ENCODE measurements at regions not wholly inside any gene's neighbourhood (a gene's known extent, or its start where the extent isn't known, plus 50 kb on each side); places are given as distances from the start of the nearest gene placed in this dataset.
"Not testable (repeated sequence)": the region's sequence is repeated elsewhere in the genome, so short reads cannot be mapped to it uniquely, and the experiment has no call there.

DNA sequence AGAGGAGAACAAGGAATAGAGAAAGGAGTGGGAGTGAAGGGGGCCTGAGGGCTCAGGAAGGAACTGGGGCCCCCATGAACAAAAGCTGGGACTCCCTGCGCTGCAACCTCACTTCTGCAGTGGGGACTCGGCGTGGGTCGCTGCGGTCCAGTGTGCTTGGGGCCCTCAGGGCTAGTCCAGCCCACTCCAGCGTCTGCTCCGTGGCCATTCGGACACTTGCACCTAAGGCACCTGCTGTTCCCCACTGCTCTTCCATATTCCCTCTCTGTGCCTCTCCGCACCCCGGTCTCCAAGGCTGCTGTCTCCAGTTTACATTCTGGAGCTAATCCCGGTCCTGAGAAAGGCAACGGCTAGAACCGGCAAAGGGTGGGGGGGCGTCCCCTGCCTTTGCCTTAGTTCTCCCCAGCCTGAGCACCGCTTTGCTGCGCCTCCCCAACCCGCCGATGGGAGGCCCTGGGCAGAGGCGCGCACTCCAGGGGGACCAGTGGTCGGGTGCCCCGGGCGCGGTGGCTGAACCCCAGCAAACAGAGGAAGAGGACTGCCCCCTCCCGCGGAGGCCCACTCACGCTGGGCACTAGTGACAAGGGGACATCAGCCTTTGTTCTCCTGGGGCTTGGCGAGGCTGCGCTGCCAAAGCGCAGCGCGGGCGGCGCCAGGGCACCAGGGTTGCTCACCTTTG, 327.7 kb upstream of the F9 start:
- FAIRE-seq, result no peak

DNA sequence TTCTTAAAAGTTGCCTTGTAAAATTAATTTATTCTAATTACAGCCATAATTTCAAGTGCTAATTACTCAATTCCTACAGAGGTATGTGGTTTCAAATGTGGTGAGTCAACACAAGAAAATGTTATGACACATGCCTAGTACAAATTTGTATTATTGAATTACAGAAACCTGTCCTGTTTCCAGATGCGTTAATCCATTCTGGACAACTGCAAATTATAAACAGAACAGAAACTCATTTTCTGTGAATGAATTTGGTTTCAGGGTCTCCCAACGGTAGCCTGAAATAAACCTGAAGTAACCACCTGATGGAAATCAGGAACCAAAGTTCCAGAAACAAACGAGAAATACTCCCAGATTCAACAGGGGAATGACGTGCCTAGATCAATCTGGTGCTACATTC, 328.6 kb upstream of the F9 start:
- DNase-seq (ENCODE audit: extremely low spot score, insufficient read length, low read depth) (no peak), FAIRE-seq (no peak)

More for the DNA sequence above, 327.7 kb upstream of the F9 start:
- no peak for DNase-seq (ENCODE audit: extremely low spot score, insufficient read length, low read depth)

DNA sequence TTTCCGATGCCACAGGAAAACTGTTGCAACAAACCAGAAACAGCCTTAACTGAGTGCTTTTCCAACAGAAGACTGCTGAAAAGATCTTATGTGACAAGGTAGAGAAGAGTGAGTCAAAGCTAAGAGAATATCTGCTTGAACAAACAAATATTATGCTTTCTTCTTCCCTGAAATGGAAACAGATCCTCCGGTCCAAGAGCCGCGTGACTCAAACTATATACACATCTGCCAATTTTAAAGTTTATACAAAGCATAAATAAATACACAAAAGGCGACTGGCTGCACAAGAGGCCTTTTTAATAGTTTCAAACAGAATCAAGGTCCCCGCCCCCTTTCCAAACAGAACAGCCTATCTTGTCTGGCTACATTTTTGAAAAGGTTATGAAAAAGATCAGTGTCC, 329.7 kb upstream of the F9 start:
- FAIRE-seq (no peak), DNase-seq (ENCODE audit: extremely low spot score, insufficient read length, low read depth) (no peak)

DNA sequence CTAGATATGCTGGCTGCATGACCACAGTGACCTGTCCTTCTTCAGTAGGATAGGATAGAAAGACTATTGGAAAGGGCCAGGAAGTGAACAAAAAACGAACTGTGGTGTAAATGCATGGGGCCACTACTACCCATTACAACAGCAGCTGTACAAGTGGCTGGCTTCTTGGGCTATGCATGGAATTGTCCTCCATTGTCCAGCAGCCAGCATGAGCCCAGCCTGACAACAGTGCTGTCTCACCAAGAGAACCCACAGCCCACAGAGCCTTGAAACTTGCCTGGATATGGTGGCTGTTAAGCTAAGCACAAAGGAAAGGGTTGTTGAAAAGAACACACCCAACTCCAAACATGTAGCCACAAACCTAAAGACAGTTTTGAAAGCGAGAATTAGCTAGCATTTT, 330.2 kb upstream of the F9 start:
- DNase-seq (ENCODE audit: extremely low spot score, insufficient read length, low read depth) (no peak), FAIRE-seq (no peak)

DNA sequence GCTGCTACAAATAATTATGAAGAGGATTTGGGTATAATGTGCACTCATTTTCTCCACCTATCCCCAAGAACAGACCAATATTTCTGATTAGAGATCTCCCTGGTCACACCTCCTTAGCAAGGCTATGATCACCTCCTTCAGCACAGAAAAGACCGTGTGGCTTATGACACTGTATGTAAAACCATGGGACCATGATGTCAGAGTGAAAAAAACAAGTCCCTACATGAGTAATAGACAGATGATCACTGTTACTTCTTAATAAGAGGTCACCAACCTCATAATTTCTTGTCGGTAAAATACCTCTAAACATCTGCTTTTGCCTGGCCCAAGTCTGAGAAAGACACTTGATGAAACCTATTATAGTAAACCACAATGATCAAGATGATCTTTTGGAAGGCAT, 330.6 kb upstream of the F9 start:
- FAIRE-seq, result no peak
- no peak for DNase-seq (ENCODE audit: extremely low spot score, insufficient read length, low read depth)

DNA sequence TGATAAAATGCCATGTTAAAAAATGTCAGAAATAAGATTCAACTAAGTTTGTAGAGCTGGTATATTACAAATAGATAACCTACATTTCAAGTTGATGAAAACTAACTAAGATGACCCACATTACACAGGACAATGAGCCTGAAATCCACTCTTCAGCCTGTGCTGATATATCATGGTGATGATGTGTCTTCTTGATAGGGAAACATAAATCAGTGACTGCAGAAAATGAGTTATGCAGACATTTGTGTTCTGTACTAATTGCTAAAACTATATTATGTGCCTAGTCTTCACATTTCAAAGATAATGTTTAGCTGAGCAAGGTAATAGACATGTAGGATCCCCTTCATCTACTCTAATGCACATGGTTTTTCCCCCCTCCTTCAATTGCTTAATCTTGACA, 331.6 kb upstream of the F9 start:
- peak; percentile 21 for FAIRE-seq
- no peak for DNase-seq (ENCODE audit: extremely low spot score, insufficient read length, low read depth)

DNA sequence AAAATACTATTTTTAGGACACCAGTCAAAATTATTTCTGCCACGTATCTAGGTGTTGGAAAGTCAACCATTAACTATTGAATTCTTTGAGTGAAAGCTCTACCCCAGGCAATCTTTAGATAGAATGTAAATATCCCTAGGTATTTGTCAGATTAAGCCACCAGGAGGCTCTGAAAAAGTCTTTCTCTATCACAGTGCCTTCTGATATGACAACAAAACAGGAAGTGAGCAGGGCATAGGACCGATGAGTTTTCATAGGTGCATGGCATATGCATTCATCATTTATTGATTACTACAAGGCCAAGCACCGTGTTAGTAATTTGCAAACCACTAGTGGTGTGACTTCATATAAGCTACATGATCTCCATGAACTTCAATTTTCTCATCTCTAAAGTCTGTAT, 333.6 kb upstream of the F9 start:
- no peak for FAIRE-seq
- no peak for DNase-seq (ENCODE audit: extremely low spot score, insufficient read length, low read depth)

DNA sequence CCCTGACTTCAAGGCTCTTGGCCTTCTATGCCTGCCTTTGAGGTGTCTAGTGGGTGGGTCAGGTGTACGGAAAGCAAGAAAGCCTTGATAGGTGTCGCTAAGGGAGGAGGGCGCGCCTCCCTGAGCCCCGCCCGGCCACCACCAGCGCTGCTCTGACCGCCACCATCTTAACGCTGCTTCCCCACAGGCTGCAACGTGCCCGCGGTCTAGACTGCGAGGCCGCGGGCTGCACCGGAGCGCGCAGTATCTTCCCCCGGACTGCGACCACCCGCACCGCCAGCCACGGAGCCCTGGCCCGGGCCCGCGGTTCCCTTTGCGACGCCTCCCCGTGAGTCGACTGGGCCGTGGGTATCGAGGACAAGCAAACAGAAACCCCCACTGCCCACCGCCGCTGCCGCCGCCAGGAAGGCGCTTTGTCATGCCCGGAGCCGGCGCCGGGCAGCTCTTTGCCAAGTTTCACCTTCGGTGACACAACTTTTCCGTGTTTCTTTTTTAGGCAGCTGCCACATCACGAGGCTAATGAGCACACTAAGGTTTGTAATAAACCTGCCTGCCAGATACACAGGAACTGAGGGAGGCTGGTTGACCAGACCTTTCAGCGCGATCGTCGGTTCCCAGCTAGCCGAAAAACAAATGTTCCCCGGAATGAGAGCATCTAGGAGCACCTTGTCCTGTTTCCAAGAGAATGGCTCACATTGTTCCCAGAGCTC, 335.8 kb upstream of the F9 start:
- FAIRE-seq (no peak), DNase-seq (ENCODE audit: extremely low spot score, insufficient read length, low read depth) (no peak)

DNA sequence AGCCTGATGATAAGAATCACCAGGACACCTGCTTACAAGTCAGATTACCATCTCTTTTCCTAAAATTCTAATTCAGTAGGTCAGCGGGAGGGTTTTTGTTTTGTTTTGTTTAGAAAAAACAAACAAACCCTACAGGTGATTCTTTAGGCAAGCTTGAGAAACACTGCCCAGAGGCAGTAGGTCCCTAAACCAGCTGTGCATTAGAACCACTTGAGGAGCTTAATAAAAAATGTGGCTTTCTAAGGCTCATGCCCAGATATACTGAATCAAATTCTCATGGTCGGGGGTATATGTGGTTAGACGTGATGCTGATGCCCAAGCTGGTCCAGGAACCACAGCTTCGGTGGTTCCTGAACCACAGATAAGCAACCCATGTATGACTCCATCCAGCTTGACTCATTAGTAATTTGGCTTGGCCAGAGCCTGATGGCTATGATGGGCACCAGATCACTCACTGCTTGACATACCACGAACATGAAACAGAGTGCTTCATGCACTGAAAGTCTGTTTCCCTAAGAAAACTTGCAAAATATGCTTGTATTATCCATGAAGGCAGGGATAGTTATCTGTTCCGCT, 338.1 kb upstream of the F9 start:
- FAIRE-seq (no peak), DNase-seq (ENCODE audit: extremely low spot score, insufficient read length, low read depth) (no peak)

DNA sequence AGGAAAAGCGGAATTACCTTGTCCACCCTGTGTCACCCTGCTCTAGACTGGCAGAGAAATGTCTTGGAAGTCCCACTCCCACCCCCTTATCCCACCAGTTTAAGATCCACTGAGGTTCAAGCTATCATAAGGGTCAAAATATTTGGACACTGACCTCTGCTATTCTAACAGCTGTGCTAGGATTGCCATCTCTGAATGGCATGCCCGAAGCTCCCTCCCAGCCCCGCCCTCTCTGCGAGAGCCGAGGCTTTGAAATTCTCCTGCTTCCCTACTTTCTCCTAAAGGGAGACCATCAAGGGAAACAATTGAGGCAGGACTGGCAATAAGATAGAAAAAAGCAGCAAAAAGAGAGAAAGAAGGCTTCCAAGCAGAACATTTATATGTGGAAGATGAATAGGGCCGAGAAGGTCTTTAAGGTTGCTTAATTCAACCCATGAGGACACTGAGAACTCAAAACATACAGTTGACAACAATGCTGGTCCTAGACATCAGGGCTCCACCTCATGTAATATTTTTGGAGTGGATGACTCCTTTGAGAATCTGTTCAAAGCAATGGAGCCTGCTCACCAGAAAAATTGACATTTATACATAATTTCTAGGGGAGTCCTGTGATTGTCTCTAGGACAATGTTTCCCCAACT, 338.7 kb upstream of the F9 start:
- DNase-seq (ENCODE audit: extremely low spot score, insufficient read length, low read depth) (no peak), FAIRE-seq (no peak)

DNA sequence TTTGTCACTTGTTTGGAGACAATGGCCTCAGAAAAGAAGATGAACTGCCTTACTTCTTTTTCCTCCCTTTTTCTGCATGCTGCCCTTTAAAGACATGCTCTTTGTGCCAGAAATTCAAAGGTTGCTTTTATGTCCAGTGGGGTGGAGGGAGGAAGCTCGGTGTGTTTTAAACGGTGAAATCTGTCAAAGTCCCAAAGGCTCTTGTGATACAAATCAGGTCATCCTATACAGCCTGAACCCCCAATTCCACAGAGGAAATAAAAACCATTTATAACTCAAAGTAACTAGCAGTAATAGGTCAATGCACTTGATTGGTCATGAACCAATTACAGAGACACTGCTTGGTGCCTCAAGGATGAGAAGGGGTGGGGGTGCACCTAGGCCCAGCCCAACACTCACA, 339.3 kb upstream of the F9 start:
- DNase-seq (ENCODE audit: extremely low spot score, insufficient read length, low read depth) (no peak), FAIRE-seq (no peak)

DNA sequence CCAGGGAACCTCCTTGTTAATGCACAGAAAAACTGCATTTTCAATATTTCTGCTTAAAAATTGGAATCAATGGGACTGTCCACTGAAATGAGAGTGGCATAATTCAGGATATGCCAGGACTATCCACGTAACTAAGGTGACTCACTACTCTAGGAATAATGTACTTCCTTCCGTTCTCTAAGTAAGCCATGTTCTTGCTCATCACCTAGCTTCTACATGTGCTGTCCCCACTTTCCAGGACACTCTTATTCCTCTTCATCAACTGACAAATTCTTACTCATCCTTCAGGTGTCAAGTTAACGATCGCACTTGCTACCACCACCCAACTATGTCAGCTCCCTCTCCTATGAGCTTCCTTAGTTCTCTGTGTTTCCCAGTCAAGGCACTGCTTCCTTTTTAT, 342.8 kb upstream of the F9 start:
- FAIRE-seq (no peak), DNase-seq (ENCODE audit: extremely low spot score, insufficient read length, low read depth) (no peak)

DNA sequence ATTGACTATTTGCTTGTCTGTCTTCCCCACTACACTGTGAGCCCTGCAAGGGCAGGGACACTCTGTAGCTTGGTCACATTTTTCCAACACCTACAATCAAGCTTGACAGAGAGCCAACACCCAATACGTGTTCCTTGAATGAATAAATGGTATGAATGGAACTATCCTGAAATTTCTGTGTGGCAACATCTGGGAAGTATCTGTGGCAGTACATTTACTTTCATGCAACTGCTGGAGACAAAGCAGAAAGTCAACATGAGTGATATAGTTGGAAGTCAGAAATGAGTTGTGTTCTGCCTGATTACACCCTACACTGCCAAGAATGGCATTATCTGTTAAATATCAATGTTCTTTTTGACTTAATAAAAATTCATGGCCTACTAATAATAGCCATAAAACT, 343.5 kb upstream of the F9 start:
- no peak for FAIRE-seq
- DNase-seq (ENCODE audit: extremely low spot score, insufficient read length, low read depth), result no peak

DNA sequence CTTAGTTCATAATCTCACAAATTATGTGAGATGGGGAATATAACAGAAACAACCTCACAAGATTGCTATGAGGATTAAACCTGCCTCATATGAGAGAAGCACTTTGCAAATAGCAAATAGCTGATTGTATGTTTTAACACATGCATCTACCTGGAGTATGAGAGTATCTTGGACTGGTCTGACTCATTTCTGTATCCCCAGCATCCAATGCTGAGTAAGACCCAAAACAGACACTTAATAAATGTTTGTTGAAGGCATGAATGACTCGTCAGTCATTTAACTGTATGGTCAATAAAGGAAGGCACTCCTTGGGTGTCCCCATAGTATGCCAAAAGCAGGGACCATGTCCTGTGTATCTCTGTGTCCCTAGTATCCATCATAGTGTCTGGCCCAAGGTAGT, 350.9 kb upstream of the F9 start:
- DNase-seq (ENCODE audit: extremely low spot score, insufficient read length, low read depth), result no peak
- FAIRE-seq, result no peak

DNA sequence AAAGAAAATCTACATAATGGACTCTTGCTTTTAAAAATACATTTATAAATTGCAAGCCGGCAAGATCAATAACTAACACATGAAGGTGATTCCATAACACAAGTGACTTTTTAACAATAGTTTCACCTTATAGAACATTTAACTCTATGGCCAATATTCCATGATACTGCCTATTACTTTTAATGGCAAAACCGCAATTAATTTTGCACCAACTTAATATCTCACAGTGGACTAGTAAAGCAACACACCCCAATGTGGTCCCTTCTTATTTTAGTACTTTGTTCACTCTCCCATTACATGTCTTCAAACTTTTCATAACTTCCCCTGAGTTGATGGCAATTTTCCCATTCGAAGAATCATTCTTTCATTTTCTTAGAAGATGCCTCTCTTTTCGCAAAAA, 351.6 kb upstream of the F9 start:
- FAIRE-seq (no peak), DNase-seq (ENCODE audit: extremely low spot score, insufficient read length, low read depth) (no peak)

DNA sequence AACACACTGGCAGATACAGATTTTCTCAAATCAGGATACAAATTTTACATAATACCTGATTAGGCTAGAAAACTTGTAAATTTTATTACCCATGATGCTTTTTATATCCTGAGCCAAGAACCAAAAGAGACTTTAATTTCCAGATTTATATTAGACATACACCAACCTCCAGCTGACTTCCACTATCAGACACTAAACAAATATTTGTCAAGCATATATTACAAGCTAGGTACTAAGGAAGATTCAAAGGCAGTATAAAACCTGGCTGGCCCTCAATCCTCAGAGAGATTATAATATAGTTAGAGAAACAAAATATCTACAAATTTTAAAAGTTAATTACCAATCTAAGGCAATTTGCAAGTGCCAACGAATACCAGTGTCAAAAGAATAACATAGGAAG, 357.8 kb upstream of the F9 start:
- FAIRE-seq (no peak), DNase-seq (ENCODE audit: extremely low spot score, insufficient read length, low read depth) (no peak)

DNA sequence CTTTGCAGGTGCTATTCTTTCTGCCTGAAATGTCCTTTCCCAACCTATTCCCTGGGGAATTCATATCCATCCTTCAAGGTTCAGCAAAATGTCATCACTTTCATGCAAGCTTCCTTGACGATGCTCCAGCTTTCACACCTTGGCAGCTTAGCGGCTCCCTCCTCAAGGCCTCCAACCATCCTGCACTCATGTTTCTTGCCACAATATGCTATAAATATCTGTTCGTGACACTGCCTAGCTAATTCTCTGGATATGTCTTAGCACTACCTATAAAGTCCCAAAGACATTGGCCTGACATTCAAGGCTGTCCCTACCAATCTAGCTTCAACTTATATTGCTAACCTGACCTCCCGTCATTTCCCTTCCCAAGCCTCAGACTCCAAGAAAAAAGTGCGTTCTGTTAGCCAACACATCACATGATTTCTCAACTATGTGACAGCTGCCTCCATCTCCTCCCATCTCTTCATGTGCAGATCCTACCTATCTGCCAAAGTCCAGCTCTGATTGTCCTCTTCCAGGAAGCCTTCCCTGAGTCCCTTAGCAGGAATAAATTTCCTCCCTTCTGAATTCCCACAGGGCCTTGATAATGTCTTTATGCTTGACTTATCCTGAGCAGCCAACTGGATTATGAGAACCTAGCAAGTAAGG, 359.9 kb upstream of the F9 start:
- DNase-seq (ENCODE audit: extremely low spot score, insufficient read length, low read depth) (no peak), FAIRE-seq (no peak)

DNA sequence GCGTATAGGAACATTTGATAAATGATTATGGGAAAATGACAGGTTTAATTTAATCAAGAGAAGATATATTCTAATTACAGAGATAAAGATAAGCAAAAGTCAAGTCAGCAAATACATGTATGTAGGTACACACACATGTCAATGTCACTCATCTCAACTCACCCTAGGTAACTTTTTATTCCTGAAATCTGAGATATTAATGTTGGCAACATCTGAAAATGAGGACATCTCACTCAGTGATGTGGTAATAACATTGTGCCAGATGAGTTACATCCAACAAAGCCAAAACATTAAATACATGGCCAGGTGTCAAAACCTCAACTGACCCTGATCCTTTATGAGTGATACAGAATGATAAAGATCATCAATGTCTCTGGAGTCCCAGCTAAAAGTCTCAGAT, 363.3 kb upstream of the F9 start:
- FAIRE-seq, result no peak

DNA sequence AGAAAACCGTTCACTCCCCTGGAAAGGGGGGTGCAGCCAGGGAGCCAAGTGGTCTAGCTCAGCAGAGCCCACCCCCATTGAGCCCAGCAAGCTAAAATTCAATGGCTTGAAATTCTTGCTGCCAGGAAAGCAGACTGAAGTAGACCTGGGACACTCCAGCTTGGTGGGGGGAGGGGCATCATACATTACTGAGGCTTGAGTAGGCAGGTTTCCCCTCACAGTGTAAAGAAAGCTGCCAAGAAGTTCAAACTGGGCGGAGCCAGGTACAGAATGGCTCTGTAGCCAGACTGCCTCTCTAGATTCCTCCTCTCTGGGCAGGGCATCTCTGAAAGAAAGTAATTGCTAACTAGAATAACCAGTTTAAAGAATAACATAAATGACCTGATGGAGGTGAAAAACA, 372.3 kb upstream of the F9 start:
- DNase-seq (ENCODE audit: extremely low spot score, insufficient read length, low read depth), result no peak
- FAIRE-seq, result no peak

More for the DNA sequence above, 363.3 kb upstream of the F9 start:
- DNase-seq (ENCODE audit: extremely low spot score, insufficient read length, low read depth), result no peak

DNA sequence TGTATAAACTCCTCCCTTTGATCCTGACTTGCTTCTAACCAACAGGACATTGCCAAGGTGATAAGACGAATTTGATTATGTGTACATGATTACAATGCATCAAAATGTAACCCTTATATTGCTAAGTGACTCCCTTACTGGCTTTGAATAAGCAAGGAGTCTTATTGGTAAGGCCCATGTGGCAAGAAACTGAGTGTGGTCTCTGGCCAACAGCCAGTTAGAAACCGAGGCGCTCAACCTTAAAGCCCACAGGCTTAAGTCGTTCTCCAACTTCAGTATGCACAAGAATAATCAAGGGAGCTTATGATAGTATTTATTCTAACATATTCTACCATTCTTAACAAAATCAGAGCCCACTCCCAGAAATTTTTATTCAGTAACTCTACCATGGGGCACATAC, 374.2 kb upstream of the F9 start:
- DNase-seq (ENCODE audit: extremely low spot score, insufficient read length, low read depth) (no peak), FAIRE-seq (no peak)

DNA sequence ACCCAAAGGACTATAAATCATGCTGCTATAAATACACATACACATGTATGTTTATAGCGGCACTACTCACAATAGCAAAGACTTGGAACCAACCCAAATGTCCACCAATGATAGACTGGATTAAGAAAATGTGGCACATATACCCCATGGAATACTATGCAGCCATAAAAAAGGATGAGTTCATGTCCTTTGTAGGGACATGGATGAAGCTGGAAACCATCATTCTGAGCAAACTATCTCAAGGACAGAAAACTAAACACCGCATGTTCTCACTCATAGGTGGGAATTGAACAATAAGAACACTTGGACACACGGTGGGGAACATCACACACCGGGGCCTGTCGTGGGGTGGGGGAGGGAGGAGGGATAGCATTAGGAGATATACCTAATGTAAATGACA, 383.9 kb upstream of the F9 start:
- FAIRE-seq; DNase-seq (ENCODE audit: extremely low spot score, insufficient read length, low read depth): not testable (repeated sequence)
